ENCODE measurements at regions not wholly inside any gene's neighbourhood (a gene's known extent, or its start where the extent isn't known, plus 50 kb on each side); places are given as distances from the start of the nearest gene placed in this dataset.
"Not testable (repeated sequence)": the region's sequence is repeated elsewhere in the genome, so short reads cannot be mapped to it uniquely, and the experiment has no call there.

DNA sequence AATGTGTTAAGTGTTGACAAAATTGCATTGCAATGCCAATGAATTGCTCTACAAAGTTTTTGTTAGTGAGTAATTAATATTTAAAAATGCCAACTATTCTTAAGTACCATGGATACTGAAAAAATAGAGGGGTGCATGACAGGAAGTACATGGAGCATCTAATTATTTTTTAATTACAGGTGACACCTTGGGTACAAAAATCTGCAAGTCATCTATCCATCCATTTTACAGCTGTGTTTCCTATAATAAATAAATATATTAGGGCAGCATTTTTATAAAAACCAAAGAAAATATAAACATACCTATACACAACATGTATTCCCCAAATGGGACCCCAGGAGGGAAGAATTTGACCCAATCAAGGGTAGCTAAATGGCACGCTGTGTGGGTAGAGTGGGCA, 304.6 kb downstream of the XPNPEP1 start:
- Histone ChIP-seq H3K36me3 (no peaks in the 10 kb centered on the region), H3K9me3 (no peaks in the 10 kb centered on the region), H3K27me3 (no peaks in the 10 kb centered on the region), H3K4me1 (no peaks in the 10 kb centered on the region), H3K4me3 (no peak overlapping the region), H3K27ac (no peak overlapping the region)
- TF ChIP-seq, protein P1, sequence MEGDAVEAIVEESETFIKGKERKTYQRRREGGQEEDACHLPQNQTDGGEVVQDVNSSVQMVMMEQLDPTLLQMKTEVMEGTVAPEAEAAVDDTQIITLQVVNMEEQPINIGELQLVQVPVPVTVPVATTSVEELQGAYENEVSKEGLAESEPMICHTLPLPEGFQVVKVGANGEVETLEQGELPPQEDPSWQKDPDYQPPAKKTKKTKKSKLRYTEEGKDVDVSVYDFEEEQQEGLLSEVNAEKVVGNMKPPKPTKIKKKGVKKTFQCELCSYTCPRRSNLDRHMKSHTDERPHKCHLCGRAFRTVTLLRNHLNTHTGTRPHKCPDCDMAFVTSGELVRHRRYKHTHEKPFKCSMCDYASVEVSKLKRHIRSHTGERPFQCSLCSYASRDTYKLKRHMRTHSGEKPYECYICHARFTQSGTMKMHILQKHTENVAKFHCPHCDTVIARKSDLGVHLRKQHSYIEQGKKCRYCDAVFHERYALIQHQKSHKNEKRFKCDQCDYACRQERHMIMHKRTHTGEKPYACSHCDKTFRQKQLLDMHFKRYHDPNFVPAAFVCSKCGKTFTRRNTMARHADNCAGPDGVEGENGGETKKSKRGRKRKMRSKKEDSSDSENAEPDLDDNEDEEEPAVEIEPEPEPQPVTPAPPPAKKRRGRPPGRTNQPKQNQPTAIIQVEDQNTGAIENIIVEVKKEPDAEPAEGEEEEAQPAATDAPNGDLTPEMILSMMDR (IDR thresholded peaks at IDR 0.05), result no peak
- intact Hi-C loops (cut with DNase I; ENCODE audit: low total_unique reads), result no loop called here
- DNase-seq, result no peak

DNA sequence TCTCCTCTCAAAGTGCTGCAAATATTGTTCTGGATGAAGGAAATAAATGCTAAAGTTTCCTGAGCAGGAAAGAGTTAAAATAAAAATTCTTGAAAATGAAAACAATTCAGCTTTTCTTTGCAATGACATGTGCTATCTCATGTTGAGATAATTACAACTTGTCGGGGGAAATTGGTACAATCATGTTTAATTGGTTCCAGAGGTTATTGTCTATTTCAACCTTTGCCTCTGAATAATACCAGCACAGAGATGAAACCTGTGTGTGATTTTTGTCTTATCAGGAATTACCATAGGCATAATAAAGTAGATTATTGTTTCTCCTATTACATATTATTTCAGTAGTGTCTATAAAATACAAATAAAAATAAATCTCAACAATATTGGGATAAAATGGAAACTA, 305.0 kb downstream of the XPNPEP1 start:
- TF ChIP-seq, protein P1 (IDR thresholded peaks at IDR 0.05), result no peak
- no peak for DNase-seq
- Histone ChIP-seq H3K27me3 (no peaks in the 10 kb centered on the region), H3K27ac (no peak overlapping the region), H3K4me3 (no peak overlapping the region), H3K9me3 (no peaks in the 10 kb centered on the region), H3K4me1 (no peaks in the 10 kb centered on the region), H3K36me3 (no peaks in the 10 kb centered on the region)
- intact Hi-C loops (cut with DNase I; ENCODE audit: low total_unique reads), result no loop called here

DNA sequence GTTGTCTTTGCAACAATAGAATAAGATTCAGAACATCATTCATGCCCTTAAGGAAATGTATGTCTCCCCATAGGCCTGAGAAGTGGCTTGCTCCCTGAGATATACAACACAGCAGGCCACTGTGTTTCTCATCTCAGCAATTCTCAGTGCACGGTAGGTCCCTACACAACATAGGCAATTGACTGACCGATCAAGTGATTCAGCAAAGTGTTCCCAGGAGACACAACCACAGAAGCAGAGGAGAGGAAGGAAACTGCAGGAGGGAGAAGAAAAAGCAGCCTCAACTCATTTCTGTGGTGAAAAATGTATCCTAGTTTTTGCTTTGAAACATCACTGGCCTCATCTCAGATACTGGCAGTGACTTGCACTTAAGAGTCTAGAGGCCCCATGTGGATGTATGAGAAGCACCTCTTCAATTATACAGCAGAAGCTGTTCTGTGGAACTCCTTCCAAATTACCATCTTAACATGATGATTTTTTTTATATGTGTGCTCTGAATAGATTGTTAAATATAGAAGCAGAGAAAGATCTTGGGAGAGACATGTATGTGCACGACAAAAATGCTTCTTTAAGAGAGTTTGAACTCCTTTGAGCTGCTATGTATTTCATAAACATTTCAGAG, 306.8 kb downstream of the XPNPEP1 start:
- no peaks in the 10 kb centered on the region for H3K27me3 ChIP-seq
- no peaks in the 10 kb centered on the region for H3K36me3 ChIP-seq
- no peak overlapping the region for H3K27ac ChIP-seq
- TF ChIP-seq, protein P1 (IDR thresholded peaks at IDR 0.05), result no peak
- H3K9me3 ChIP-seq, result peaks cover 0 to 4% (median 0%) of the 10 kb centered on the region in 3 donors
- no peak for DNase-seq
- no peaks in the 10 kb centered on the region for H3K4me1 ChIP-seq
- no peak overlapping the region for H3K4me3 ChIP-seq
- intact Hi-C loops (cut with DNase I; ENCODE audit: low total_unique reads), result no loop called here

DNA sequence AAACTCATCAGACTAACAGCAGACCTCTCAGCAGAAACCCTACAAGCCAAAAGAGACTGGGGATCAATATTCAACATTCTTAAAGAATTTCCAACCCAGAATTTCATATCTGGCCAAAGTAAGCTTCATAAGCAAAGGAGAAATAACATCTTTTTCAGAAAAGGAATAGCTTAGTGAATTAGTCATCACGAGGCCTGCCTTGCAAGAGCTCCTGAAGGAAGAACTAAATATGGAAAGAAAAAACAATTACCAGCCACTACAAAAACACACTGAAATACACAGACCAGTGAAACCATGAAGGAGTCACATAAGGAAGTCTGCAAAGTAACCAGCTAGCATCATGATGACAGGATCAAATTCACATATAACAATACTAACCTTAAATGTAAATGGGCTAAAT, 328.0 kb downstream of the XPNPEP1 start:
- H3K27ac ChIP-seq; H3K4me3 ChIP-seq; H3K4me1 ChIP-seq; H3K9me3 ChIP-seq; DNase-seq; H3K27me3 ChIP-seq; intact Hi-C loops (cut with DNase I; ENCODE audit: low total_unique reads); H3K36me3 ChIP-seq: not testable (repeated sequence)

DNA sequence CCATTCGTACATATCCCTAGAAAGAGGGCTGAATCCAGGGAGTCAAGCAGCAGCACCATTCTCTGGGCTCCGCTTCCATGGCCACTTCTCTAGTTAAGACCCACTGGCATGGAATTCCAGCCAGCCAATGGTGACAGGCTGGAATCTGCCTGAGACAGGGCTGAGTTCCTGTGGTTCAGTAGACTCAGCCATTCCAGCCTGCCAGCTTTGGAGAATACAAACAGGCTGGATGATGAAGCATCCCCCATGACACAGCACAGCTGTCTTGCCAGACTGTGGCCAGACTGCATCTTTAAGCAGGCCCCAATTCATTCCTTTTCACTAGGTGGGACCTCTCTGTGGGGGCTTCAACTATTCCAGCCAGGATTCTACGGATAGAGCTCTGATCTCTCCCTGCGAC, 329.6 kb downstream of the XPNPEP1 start:
- no peaks in the 10 kb centered on the region for H3K4me1 ChIP-seq
- peaks cover 0 to 6% (median 4%) of the 10 kb centered on the region in 3 donors for H3K9me3 ChIP-seq
- no peaks in the 10 kb centered on the region for H3K27me3 ChIP-seq
- TF ChIP-seq, protein P1 (IDR thresholded peaks at IDR 0.05), result no peak
- intact Hi-C loops (cut with DNase I; ENCODE audit: low total_unique reads), result no loop called here
- H3K4me3 ChIP-seq, result no peak overlapping the region
- no peak for DNase-seq
- H3K36me3 ChIP-seq, result no peaks in the 10 kb centered on the region
- H3K27ac ChIP-seq, result no peak overlapping the region

DNA sequence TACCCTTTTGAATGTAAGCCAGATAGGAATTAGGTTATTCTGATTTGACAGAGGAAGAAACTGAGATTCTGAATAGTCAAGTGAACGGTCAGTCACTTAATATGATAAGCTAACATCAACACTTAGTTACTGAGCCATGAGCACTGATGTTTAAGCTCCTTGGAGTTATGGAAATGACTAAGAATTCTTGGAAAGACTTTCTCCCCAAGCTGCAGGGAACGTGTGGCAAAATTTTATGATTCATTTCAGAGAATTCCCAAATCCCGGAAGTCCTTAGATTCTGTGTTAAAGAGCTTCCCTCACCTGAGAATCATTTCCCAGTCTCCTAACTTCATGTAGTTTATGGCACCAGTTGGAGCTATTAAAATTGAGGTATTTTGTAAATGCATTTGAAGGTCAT, 330.9 kb downstream of the XPNPEP1 start:
- no peak for DNase-seq
- intact Hi-C loops (cut with DNase I; ENCODE audit: low total_unique reads), result loop anchor here (1.0 kb wide), 1 partner anchor 8 kb away; no protein-coding TSS in a partner anchor
- TF ChIP-seq, protein P1 (IDR thresholded peaks at IDR 0.05), result no peak
- Histone ChIP-seq H3K9me3 (peaks cover 0 to 6% (median 4%) of the 10 kb centered on the region in 3 donors), H3K4me3 (no peak overlapping the region), H3K4me1 (no peaks in the 10 kb centered on the region), H3K27me3 (no peaks in the 10 kb centered on the region), H3K27ac (no peak overlapping the region), H3K36me3 (no peaks in the 10 kb centered on the region)
